Kidney tubule cell (primary cell): ENCODE measurements at regions not wholly inside any gene's neighbourhood (a gene's known extent, or its start where the extent isn't known, plus 50 kb on each side); places are given as distances from the start of the nearest gene placed in this dataset.

ENCODE experiments used
- DNase-seq: peaks from one replicate; pipeline ENCODE4 v3.0.0-alpha.2; 2018; ENCODE audit warnings: low spot score

DNA sequence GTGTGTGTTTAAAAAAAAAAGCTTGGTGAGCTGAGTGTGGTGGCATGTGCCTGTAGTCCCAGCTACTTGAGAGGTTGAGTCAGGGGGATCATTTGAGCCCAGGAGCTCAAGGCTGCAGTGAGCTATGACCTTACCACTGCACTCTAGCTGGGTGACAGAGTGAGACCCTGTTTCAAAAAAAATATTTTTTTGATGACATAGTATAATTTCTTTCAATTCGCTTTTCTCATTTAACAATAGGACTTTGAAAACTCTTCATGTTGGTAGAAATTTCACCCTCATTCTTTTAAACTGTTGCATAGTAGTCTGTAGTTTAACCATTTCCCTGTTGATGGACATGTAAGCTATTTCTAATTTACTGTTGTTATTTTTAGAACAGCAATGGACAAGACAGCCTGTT lies 55.7 kb upstream of the EXOC6 start:
- no peak for DNase-seq
